IMR-90 (cell line): ENCODE measurements at regions not wholly inside any gene's neighbourhood (a gene's known extent, or its start where the extent isn't known, plus 50 kb on each side); places are given as distances from the start of the nearest gene placed in this dataset.

Experiments
- ATAC-seq: fragments of 200-7000 bp; cut with Tn5 transposase; 2 replicates; pipeline ENCODE4 v1.9.1; 2020; ENCODE audit warnings: low read depth, mild to moderate bottlenecking, moderate library complexity
- BruUV-seq: library from RNA; stranded (reverse); fragments of 400-500 nt; replicated peaks from 2 replicates; lab custom pipeline; 2021; lab: Mats Ljungman, UMichigan
- CTCF ChIA-PET: fragments of 300-600 bp; formaldehyde crosslinking; extraction: SDS; loops from one replicate; lab custom pipeline; 2021; ENCODE audit warnings: antibody characterized with exemption; lab: Yijun Ruan, JAX
- POLR2A ChIA-PET: fragments of 300-600 bp; sonication (Branson Sonifier 250); formaldehyde crosslinking; loops from one replicate; lab custom pipeline; 2022; ENCODE audit warnings: antibody characterized with exemption; ENCODE audit not compliant: unreplicated experiment; lab: Charles Lee
- DNase-seq: peaks from one replicate; pipeline ENCODE4 v3.0.0; 2013
- H2AFZ ChIP-seq: replicated peaks from 2 replicates; pipeline ENCODE3; 2013; ENCODE audit warnings: low read length, mild to moderate bottlenecking; ENCODE audit not compliant: poor library complexity
- H2AK5ac ChIP-seq: 2 replicates; pipeline ENCODE4 v1.6.1; 2013; ENCODE audit warnings: low read depth, low read length, inconsistent platforms
- H2AK9ac ChIP-seq: replicated peaks from 2 replicates; pipeline ENCODE3; 2013; ENCODE audit warnings: mild to moderate bottlenecking, low read depth, low read length, moderate library complexity; ENCODE audit not compliant: poor library complexity
- H2BK120ac ChIP-seq: 2 replicates; pipeline ENCODE4 v1.6.1; 2013; ENCODE audit warnings: low read depth, low read length, inconsistent platforms
- H2BK15ac ChIP-seq: 3 replicates; pipeline ENCODE4 v1.6.1; 2013; ENCODE audit warnings: low read depth, low read length, inconsistent platforms
- H2BK20ac ChIP-seq: 2 replicates; pipeline ENCODE4 v1.6.1; 2013; ENCODE audit warnings: low read depth, mild to moderate bottlenecking, inconsistent platforms, low read length, moderate library complexity
- H2BK5ac ChIP-seq: 2 replicates; pipeline ENCODE4 v1.6.1; 2013; ENCODE audit warnings: mild to moderate bottlenecking, low read depth, low read length, inconsistent platforms; ENCODE audit not compliant: poor library complexity, severe bottlenecking
- H3K14ac ChIP-seq: replicated peaks from 2 replicates; pipeline ENCODE4 v1.6.1; 2013; ENCODE audit warnings: low read depth, low read length, inconsistent platforms
- H3K18ac ChIP-seq: 2 replicates; pipeline ENCODE4 v1.6.1; 2013; ENCODE audit warnings: low read depth, low read length, control low read depth
- H3K23ac ChIP-seq: 2 replicates; pipeline ENCODE4 v1.6.1; 2013; ENCODE audit warnings: low read depth, low read length, inconsistent platforms
- H3K27ac ChIP-seq: 2 replicates; pipeline ENCODE4 v1.5.1; 2013; ENCODE audit warnings: mild to moderate bottlenecking, control low read depth, low read length; ENCODE audit not compliant: insufficient read depth
- H3K27me3 ChIP-seq: 2 replicates; pipeline ENCODE4 v1.6.1; 2013; ENCODE audit warnings: low read length; ENCODE audit not compliant: control insufficient read depth, insufficient read depth
- H3K36me3 ChIP-seq: 2 replicates; pipeline ENCODE4 v1.6.1; 2013; ENCODE audit warnings: low read length, mixed read lengths; ENCODE audit not compliant: control insufficient read depth, insufficient read depth
- H3K4ac ChIP-seq: 2 replicates; pipeline ENCODE4 v1.6.1; 2013; ENCODE audit warnings: low read depth, low read length, inconsistent platforms
- H3K4me1 ChIP-seq: 2 replicates; pipeline ENCODE4 v1.6.1; 2013; ENCODE audit warnings: low read length, mixed read lengths; ENCODE audit not compliant: control insufficient read depth, insufficient read depth
- H3K4me2 ChIP-seq: 2 replicates; pipeline ENCODE4 v1.6.1; 2013; ENCODE audit warnings: low read depth, mild to moderate bottlenecking, control low read depth, low read length, moderate library complexity
- H3K4me3 ChIP-seq: 2 replicates; pipeline ENCODE4 v1.5.1; 2013; ENCODE audit warnings: low read depth, mild to moderate bottlenecking, control low read depth, low read length, moderate library complexity; ENCODE audit not compliant: insufficient read depth
- H3K56ac ChIP-seq: 2 replicates; pipeline ENCODE4 v1.6.1; 2013; ENCODE audit warnings: low read length, inconsistent platforms; ENCODE audit not compliant: insufficient read depth; ENCODE audit errors: extremely low read depth
- H3K79me1 ChIP-seq, 2 experiments: 2 replicates each; pipeline ENCODE4 v1.6.1; 2013; ENCODE audit warnings: low read length in 2 of 2, inconsistent platforms in 1 of 2, low read depth in 1 of 2
- H3K9ac ChIP-seq: 2 replicates; pipeline ENCODE4 v1.6.1; 2013; ENCODE audit warnings: low read depth, low read length, control low read depth
- H3K9me1 ChIP-seq: 2 replicates; pipeline ENCODE4 v1.6.1; 2013; ENCODE audit warnings: low read length, inconsistent platforms; ENCODE audit not compliant: insufficient read depth
- H3K9me3 ChIP-seq: 2 replicates; pipeline ENCODE4 v1.6.1; 2013; ENCODE audit warnings: low read length; ENCODE audit not compliant: control insufficient read depth, insufficient read depth
- H4K20me1 ChIP-seq: 2 replicates; pipeline ENCODE4 v1.6.1; 2013; ENCODE audit warnings: low read length, inconsistent platforms; ENCODE audit not compliant: insufficient read depth
- H4K5ac ChIP-seq: 2 replicates; pipeline ENCODE4 v1.6.1; 2013; ENCODE audit warnings: mild to moderate bottlenecking, low read depth, low read length, control low read depth
- H4K8ac ChIP-seq, 2 experiments: 2 replicates each; pipeline ENCODE4 v1.6.1; 2013; ENCODE audit warnings: low read depth in 2 of 2, low read length in 2 of 2, control low read depth in 1 of 2, inconsistent platforms in 1 of 2
- H4K91ac ChIP-seq: 2 replicates; pipeline ENCODE4 v1.6.1; 2013; ENCODE audit warnings: low read depth, low read length, inconsistent platforms; ENCODE audit not compliant: insufficient read depth
- BHLHE40 ChIP-seq: fragments of 150-350 bp; IDR thresholded peaks from 2 replicates; pipeline ENCODE4 v1.6.1; 2016; ENCODE audit warnings: mild to moderate bottlenecking, low read depth, low read length
- CEBPB ChIP-seq: IDR thresholded peaks from 2 replicates; pipeline ENCODE4 v1.6.1; 2012; ENCODE audit warnings: low read depth, low read length, improper control_type of control experiment
- CHD1 ChIP-seq: IDR thresholded peaks from 2 replicates; pipeline ENCODE4 v1.6.1; 2012; ENCODE audit warnings: low read depth, low read length, improper control_type of control experiment
- CTCF ChIP-seq: conservative IDR thresholded peaks from 2 replicates; pipeline ENCODE4 v1.5.1; 2012; ENCODE audit warnings: mild to moderate bottlenecking, low read depth, low read length, improper control_type of control experiment
- ELK1 ChIP-seq: fragments of 150-350 bp; IDR thresholded peaks from 2 replicates; pipeline ENCODE4 v1.6.1; 2016; ENCODE audit warnings: low read depth, mild to moderate bottlenecking, low read length, moderate library complexity, borderline replicate concordance
- FOS ChIP-seq: fragments of 150-350 bp; IDR thresholded peaks from 2 replicates; pipeline ENCODE4 v1.6.1; 2016; ENCODE audit warnings: low read depth, low read length
- MAFK ChIP-seq: IDR thresholded peaks from 2 replicates; pipeline ENCODE4 v1.6.1; 2012; ENCODE audit warnings: low read depth, low read length, improper control_type of control experiment
- MAZ ChIP-seq: IDR thresholded peaks from 2 replicates; pipeline ENCODE4 v1.6.1; 2012; ENCODE audit warnings: low read depth, mild to moderate bottlenecking, low read length, improper control_type of control experiment, moderate library complexity, borderline replicate concordance
- MXI1 ChIP-seq: IDR thresholded peaks from 2 replicates; pipeline ENCODE4 v1.6.1; 2012; ENCODE audit warnings: low read depth, mild to moderate bottlenecking, low read length, moderate library complexity, borderline replicate concordance
- NFE2L2 ChIP-seq: fragments of 150-350 bp; IDR thresholded peaks from 2 replicates; pipeline ENCODE4 v1.6.1; 2016; ENCODE audit warnings: low read depth, mild to moderate bottlenecking, low read length
- POLR2A ChIP-seq: IDR thresholded peaks from 2 replicates; pipeline ENCODE4 v1.6.1; 2012; ENCODE audit warnings: mild to moderate bottlenecking, low read depth, low read length
- RAD21 ChIP-seq: IDR thresholded peaks from 2 replicates; pipeline ENCODE4 v1.6.1; 2012; ENCODE audit warnings: low read length, improper control_type of control experiment
- RCOR1 ChIP-seq: IDR thresholded peaks from 2 replicates; pipeline ENCODE4 v1.6.1; 2012; ENCODE audit warnings: mild to moderate bottlenecking, low read length, improper control_type of control experiment; ENCODE audit not compliant: insufficient replicate concordance
- RFX5 ChIP-seq: IDR thresholded peaks from 2 replicates; pipeline ENCODE4 v1.8.0; 2012; ENCODE audit warnings: low read depth, mild to moderate bottlenecking, low read length, moderate library complexity
- SMC3 ChIP-seq: fragments of 150-350 bp; IDR thresholded peaks from 2 replicates; pipeline ENCODE4 v1.6.1; 2016; ENCODE audit warnings: low read depth, mild to moderate bottlenecking, antibody characterized with exemption, low read length, moderate library complexity
- USF2 ChIP-seq: fragments of 150-350 bp; IDR thresholded peaks from 2 replicates; pipeline ENCODE4 v1.6.1; 2017; ENCODE audit warnings: mild to moderate bottlenecking, antibody characterized with exemption, low read length, low read depth
- WGBS, 2 experiments: methylation state at CpG; one replicate each; pipeline versions ENCODE4 v1.1.5 to v1.1.7; 2013; ENCODE audit warnings: missing lambda C conversion rate in 2 of 2; ENCODE audit not compliant: insufficient read length in 1 of 2; ENCODE audit errors: extremely low coverage in 2 of 2; 5-methylcytosine and 5-hydroxymethylcytosine counted together
- dilution Hi-C: fragments of 300-500 bp; cut with HindIII; formaldehyde crosslinking; loops from one replicate; pipeline ENCODE4 v1.14.3; 2018; ENCODE audit warnings: low sequenced_read_pairs; ENCODE audit not compliant: unreplicated experiment
- in situ Hi-C: fragments of 300-500 bp; cut with MboI; formaldehyde crosslinking; loops from 3 replicates; pipeline ENCODE4 v1.14.3; 2019; ENCODE audit warnings: low sequenced_read_pairs, inconsistent platforms, mixed read lengths
- intact Hi-C: fragments of 100-400 bp; cut with micrococcal nuclease; formaldehyde crosslinking; loops from 2 replicates; pipeline ENCODE4 v1.10.0; 2022

GRCh38 chr15:81852411-81853149 lies 193.2 kb downstream of the MEX3B start:
- Histone ChIP-seq H3K79me1 (no peaks in the 10 kb centered on the region), H4K8ac (no peak overlapping the region), H2BK20ac (no peak overlapping the region), H3K4ac (no peak overlapping the region), H3K14ac (no peak overlapping the region), H2AK5ac (no peak overlapping the region), H3K27ac (no peak overlapping the region), H4K5ac (no peak overlapping the region), H3K4me2 (no peak overlapping the region), H3K9ac (no peak overlapping the region), H2AK9ac (no peak overlapping the region), H2AFZ (no peak overlapping the region), H3K9me1 (no peaks in the 10 kb centered on the region; the same call in 1 of the 2 replicates), H3K9me3 (no peaks in the 10 kb centered on the region), H3K36me3 (no peaks in the 10 kb centered on the region), H3K56ac (no peak overlapping the region), H4K91ac (no peak overlapping the region), H3K4me1 (no peaks in the 10 kb centered on the region), H3K4me3 (no peak overlapping the region), H3K18ac (no peak overlapping the region), H2BK120ac (no peak overlapping the region), H3K23ac (no peak overlapping the region), H4K20me1 (no peaks in the 10 kb centered on the region), H2BK5ac (no peak overlapping the region), H2BK15ac (no peak overlapping the region), H3K27me3 (peaks cover 2% of the 10 kb centered on the region; the same call in 1 of the 2 replicates)
- ChIA-PET POLR2A (no interaction called here), CTCF (no interaction called here)
- BruUV-seq = no TSS peak
- no CpG with 5 or more reads among the region's 5 CpGs for WGBS, 2 experiments
- TF ChIP-seq CHD1 = no peak
- TF ChIP-seq BHLHE40 = no peak
- no peak for TF ChIP-seq CEBPB
- no peak for TF ChIP-seq RCOR1
- no peak for TF ChIP-seq MAZ
- no peak for TF ChIP-seq FOS
- TF ChIP-seq RFX5 = no peak
- TF ChIP-seq NFE2L2 = no peak
- no peak for TF ChIP-seq MAFK
- no peak for TF ChIP-seq MXI1
- no peak for TF ChIP-seq USF2
- TF ChIP-seq POLR2A = no peak
- no peak for TF ChIP-seq CTCF
- TF ChIP-seq RAD21 = no peak
- TF ChIP-seq ELK1 = no peak
- TF ChIP-seq SMC3 = no peak
- ATAC-seq = 0 out of 2 replicates have a peak, but pooled peaks have one; percentile 44
- intact Hi-C loops (no loop called here), dilution Hi-C loops (no loop called here), in situ Hi-C loops (no loop called here)
- DNase-seq = peak; percentile 31
